ENCODE measurements at regions not wholly inside any gene's neighbourhood (a gene's known extent, or its start where the extent isn't known, plus 50 kb on each side); places are given as distances from the start of the nearest gene placed in this dataset.

GRCh38 chr16:54211203-54211602 lies 75.4 kb downstream of the IRX3 start:
- no peaks in the 10 kb centered on the region for H3K4me1 Mint-ChIP-seq
- no peak overlapping the region for H3K27ac Mint-ChIP-seq (ENCODE audit: unreplicated experiment)
- no peaks in the 10 kb centered on the region for H3K36me3 Mint-ChIP-seq (ENCODE audit: low read depth)
- H3K9me3 Mint-ChIP-seq: no peaks in the 10 kb centered on the region
- H3K4me3 Mint-ChIP-seq: no peak overlapping the region
- peaks cover 14% of the 10 kb centered on the region for H3K27me3 Mint-ChIP-seq (ENCODE audit: low read depth)
- TF ChIP-seq CTCF (conservative IDR thresholded peaks at IDR 0.05): no peak
- DNase-seq (ENCODE audit: low read depth, low spot score): no peak

GRCh38 chr16:54210452-54211125 lies 76.0 kb downstream of the IRX3 start:
- no peaks in the 10 kb centered on the region for H3K9me3 Mint-ChIP-seq
- no peak for TF ChIP-seq CTCF (conservative IDR thresholded peaks at IDR 0.05)
- no peak overlapping the region for H3K4me3 Mint-ChIP-seq
- H3K27ac Mint-ChIP-seq (ENCODE audit: unreplicated experiment): no peak overlapping the region
- DNase-seq (ENCODE audit: low read depth, low spot score): no peak
- no peaks in the 10 kb centered on the region for H3K4me1 Mint-ChIP-seq
- peaks cover 14% of the 10 kb centered on the region for H3K27me3 Mint-ChIP-seq (ENCODE audit: low read depth)
- H3K36me3 Mint-ChIP-seq (ENCODE audit: low read depth): no peaks in the 10 kb centered on the region

GRCh38 chr16:54208237-54208636 lies 78.3 kb downstream of the IRX3 start:
- Mint-ChIP-seq H3K4me3 (no peak overlapping the region), H3K4me1 (no peaks in the 10 kb centered on the region), H3K9me3 (no peaks in the 10 kb centered on the region), H3K27me3 (ENCODE audit: low read depth) (peaks cover 8% of the 10 kb centered on the region), H3K27ac (ENCODE audit: unreplicated experiment) (no peak overlapping the region), H3K36me3 (ENCODE audit: low read depth) (no peaks in the 10 kb centered on the region)
- no peak for TF ChIP-seq CTCF (conservative IDR thresholded peaks at IDR 0.05)
- no peak for DNase-seq (ENCODE audit: low read depth, low spot score)

- Mint-ChIP-seq H3K4me3 (no peak overlapping the region), H3K27ac (ENCODE audit: unreplicated experiment) (no peak overlapping the region), H3K9me3 (no peaks in the 10 kb centered on the region), H3K27me3 (ENCODE audit: low read depth) (peaks cover 8% of the 10 kb centered on the region), H3K36me3 (ENCODE audit: low read depth) (no peaks in the 10 kb centered on the region), H3K4me1 (peaks cover under 1% of the 10 kb centered on the region)
- no peak for DNase-seq (ENCODE audit: low read depth, low spot score)
- no peak for TF ChIP-seq CTCF (conservative IDR thresholded peaks at IDR 0.05)
Observed at GRCh38 chr16:54207837-54208236, 78.8 kb downstream of the IRX3 start.

GRCh38 chr16:54204756-54205155 lies 81.8 kb downstream of the IRX3 start:
- no peaks in the 10 kb centered on the region for H3K27me3 Mint-ChIP-seq (ENCODE audit: low read depth)
- H3K4me1 Mint-ChIP-seq: peaks cover 7% of the 10 kb centered on the region
- TF ChIP-seq CTCF (conservative IDR thresholded peaks at IDR 0.05): no peak
- no peak overlapping the region for H3K4me3 Mint-ChIP-seq
- H3K9me3 Mint-ChIP-seq: peaks cover 4% of the 10 kb centered on the region
- DNase-seq (ENCODE audit: low read depth, low spot score): no peak
- no peaks in the 10 kb centered on the region for H3K36me3 Mint-ChIP-seq (ENCODE audit: low read depth)
- H3K27ac Mint-ChIP-seq (ENCODE audit: unreplicated experiment): peak overlapping the region; percentile 57
